ENCODE measurements at regions not wholly inside any gene's neighbourhood (a gene's known extent, or its start where the extent isn't known, plus 50 kb on each side); places are given as distances from the start of the nearest gene placed in this dataset.

DNA sequence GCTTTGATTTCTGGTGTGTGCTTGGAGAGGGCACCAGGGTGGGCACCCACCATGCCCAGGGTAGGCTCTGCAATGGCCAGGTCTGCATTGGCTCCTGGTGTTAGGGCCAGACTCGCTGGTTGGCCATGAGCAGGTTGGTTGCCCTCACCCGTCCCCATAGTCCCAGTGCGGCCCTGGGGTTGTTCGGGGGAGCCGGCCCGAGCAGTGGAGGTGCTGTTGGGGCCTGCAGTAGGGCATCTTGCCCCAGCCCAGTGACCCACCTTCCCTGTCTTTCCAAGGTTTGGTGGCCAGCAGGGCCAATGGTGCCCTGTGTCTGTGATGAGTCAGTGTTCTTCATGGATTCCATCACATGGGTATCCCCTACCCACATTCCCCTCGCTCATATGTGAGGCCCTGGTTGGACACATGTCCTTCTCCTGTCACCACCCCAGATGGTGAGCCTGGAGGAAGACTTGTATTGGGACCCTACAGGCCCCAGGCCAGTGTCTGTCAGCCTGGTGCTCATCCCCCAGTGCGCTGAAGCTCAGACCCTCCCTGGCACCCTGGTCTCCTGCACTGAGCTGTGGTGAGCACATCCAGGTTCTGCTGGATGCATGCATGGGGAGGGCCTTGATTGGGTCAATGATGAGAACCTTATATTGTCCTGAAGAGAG is 190.1 kb downstream of the UBE3A start:
- DNase-seq (ENCODE audit: low spot score in 2 of 2, unreplicated experiment in 2 of 2): no peak
- peaks cover 21% of the 10 kb centered on the region for H3K9me3 Mint-ChIP-seq

DNA sequence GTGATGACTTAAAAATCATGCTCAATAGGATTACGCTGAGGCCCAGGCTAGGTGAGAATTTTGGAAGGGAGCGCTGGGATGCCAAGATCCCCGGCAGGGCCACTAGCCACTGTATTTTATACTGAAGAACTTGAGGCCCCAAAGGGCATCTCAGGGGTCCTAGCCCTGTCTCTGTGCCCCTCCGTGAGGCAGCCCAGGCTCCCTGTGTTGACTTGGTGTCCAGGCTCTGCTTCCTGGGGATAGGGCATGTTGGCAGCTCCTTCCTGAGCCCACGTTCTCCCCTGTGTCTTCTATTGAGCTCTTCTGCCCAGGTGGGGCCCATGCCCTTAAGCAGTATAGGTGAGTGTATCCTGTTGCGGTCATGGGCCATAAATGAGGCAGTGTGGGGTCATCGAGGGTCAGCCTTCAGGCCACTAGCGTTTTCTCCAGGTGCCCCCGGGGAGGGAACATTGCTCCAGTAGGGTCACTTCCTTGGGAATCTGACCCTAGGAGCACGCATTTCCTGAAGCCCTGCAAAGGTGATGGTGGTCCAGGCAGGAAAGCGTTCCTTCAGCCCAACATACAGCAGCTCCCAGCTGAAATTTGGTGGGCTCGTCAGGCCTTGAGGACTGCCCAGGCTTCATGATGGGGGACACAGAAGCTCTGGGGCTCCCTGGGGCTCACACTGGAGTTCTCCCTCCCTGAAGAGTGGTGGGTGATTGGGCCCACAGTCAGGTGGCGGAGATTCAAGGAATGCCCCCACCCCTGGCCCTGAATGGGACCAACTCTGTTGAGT is 189.4 kb downstream of the UBE3A start:
- no peaks in the 10 kb centered on the region for H3K4me1 Mint-ChIP-seq
- H3K36me3 Mint-ChIP-seq: no peaks in the 10 kb centered on the region
- peaks cover 29% of the 10 kb centered on the region for H3K9me3 Mint-ChIP-seq
- peak in 1 of 2 experiments; percentile 31 for DNase-seq (ENCODE audit: low spot score in 2 of 2, unreplicated experiment in 2 of 2)
- no peak overlapping the region for H3K27ac Mint-ChIP-seq
- H3K4me3 Mint-ChIP-seq: no peak overlapping the region
- TF ChIP-seq, protein P1, sequence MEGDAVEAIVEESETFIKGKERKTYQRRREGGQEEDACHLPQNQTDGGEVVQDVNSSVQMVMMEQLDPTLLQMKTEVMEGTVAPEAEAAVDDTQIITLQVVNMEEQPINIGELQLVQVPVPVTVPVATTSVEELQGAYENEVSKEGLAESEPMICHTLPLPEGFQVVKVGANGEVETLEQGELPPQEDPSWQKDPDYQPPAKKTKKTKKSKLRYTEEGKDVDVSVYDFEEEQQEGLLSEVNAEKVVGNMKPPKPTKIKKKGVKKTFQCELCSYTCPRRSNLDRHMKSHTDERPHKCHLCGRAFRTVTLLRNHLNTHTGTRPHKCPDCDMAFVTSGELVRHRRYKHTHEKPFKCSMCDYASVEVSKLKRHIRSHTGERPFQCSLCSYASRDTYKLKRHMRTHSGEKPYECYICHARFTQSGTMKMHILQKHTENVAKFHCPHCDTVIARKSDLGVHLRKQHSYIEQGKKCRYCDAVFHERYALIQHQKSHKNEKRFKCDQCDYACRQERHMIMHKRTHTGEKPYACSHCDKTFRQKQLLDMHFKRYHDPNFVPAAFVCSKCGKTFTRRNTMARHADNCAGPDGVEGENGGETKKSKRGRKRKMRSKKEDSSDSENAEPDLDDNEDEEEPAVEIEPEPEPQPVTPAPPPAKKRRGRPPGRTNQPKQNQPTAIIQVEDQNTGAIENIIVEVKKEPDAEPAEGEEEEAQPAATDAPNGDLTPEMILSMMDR (IDR thresholded peaks at IDR 0.05; ENCODE audit: unreplicated experiment): no peak
- H3K27me3 Mint-ChIP-seq (ENCODE audit: low read depth): no peaks in the 10 kb centered on the region

More for the DNA sequence above, 190.1 kb downstream of the UBE3A start:
- TF ChIP-seq, protein P1 (IDR thresholded peaks at IDR 0.05; ENCODE audit: unreplicated experiment): no peak
- Mint-ChIP-seq H3K36me3 (no peaks in the 10 kb centered on the region), H3K4me3 (no peak overlapping the region), H3K27ac (no peak overlapping the region), H3K27me3 (ENCODE audit: low read depth) (no peaks in the 10 kb centered on the region), H3K4me1 (no peaks in the 10 kb centered on the region)

DNA sequence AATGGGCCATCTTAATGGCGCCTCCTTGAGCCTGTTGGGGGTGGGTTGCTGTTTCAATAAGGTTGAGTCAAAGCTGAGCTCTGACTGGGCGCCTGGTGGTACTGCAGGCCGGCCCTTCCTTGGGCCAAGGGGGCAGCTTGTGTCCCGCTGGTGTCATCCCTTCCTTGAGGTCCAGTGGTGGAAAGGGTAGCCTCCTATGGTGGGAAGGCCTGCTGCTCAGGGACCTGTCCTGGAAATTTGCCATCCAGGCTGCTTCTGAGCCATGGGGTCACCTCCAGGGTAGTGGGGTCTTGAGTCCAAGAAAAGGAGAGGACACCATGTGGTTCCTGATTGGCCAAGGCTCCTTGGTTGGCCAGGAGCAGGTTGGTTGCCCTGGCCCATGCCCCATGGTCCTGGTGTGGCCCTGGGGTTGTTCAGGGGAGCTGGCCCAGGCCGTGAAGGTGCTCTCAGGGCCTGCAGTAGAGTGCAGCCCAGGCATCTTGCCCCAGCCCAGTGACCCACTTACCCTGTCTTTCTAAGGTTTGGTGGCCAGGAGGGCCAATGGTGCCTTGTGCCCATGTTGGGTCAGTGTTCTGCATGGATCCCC is 188.7 kb downstream of the UBE3A start:
- Mint-ChIP-seq H3K4me1 (no peaks in the 10 kb centered on the region), H3K36me3 (peaks cover 2% of the 10 kb centered on the region), H3K27ac (no peak overlapping the region), H3K4me3 (no peak overlapping the region), H3K27me3 (ENCODE audit: low read depth) (no peaks in the 10 kb centered on the region), H3K9me3 (peaks cover 33% of the 10 kb centered on the region)
- TF ChIP-seq, protein P1 (IDR thresholded peaks at IDR 0.05; ENCODE audit: unreplicated experiment): no peak
- no peak for DNase-seq (ENCODE audit: low spot score in 2 of 2, unreplicated experiment in 2 of 2)

DNA sequence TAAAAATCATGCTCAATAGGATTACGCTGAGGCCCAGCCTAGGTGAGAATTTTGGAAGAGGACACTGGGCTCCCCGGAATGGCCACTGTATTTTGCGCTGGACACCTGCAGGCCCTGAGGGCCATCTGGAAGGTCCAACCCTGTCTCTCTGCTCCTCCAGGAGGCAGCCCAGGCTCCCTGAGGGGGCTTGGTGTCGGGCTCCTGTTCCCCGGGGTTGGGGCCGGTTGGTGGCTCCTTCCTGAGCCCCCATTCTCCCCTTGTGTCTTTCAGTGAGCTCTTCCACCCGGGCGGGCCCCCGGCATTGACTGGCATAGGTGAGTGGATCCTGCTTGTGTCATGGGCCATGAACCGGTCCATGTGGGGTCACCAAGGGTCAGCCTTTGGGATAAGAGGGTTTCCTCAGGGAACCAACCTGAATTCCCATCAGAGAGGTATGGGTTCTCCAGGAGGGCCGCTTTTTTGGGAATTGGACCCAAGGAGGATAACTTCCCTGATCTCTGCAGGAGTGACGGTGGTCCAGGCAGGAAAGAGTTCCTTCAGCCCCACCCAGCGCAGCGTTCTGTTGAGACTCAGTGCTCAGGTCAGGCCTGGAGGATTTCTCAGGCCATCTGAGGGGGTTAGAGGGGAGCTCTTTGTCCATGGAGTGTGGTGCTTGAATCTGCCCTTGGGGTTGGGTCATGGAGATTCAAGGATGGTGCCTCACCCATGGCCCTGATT is 187.8 kb downstream of the UBE3A start:
- no peak overlapping the region for H3K4me3 Mint-ChIP-seq

More for the DNA sequence above, 187.8 kb downstream of the UBE3A start:
- H3K4me1 Mint-ChIP-seq: no peaks in the 10 kb centered on the region
- peak in 1 of 2 experiments; percentile 10 for DNase-seq (ENCODE audit: low spot score in 2 of 2, unreplicated experiment in 2 of 2)
- TF ChIP-seq, protein P1 (IDR thresholded peaks at IDR 0.05; ENCODE audit: unreplicated experiment): no peak
- H3K36me3 Mint-ChIP-seq: peaks cover 2% of the 10 kb centered on the region
- H3K9me3 Mint-ChIP-seq: peaks cover 36% of the 10 kb centered on the region
- H3K27me3 Mint-ChIP-seq (ENCODE audit: low read depth): no peaks in the 10 kb centered on the region
- no peak overlapping the region for H3K27ac Mint-ChIP-seq

Data from mesothelial cell of epicardium (in vitro differentiated cells).